Ramos (cell line): ENCODE measurements at regions not wholly inside any gene's neighbourhood (a gene's known extent, or its start where the extent isn't known, plus 50 kb on each side); places are given as distances from the start of the nearest gene placed in this dataset.
"Not testable (repeated sequence)": the region's sequence is repeated elsewhere in the genome, so short reads cannot be mapped to it uniquely, and the experiment has no call there.

Experiments
- in situ Hi-C: fragments of 300-500 bp; cut with MboI; formaldehyde crosslinking; loops from one replicate; pipeline ENCODE4 v1.14.3; 2022; ENCODE audit warnings: low sequenced_read_pairs; ENCODE audit not compliant: unreplicated experiment

GRCh38 chr7:119196183-119196582, 971.7 kb downstream of the ANKRD7 start:
- in situ Hi-C loops: no loop called here

GRCh38 chr7:119197172-119197876, 972.8 kb downstream of the ANKRD7 start:
- in situ Hi-C loops: no loop called here

- in situ Hi-C loops: no loop called here
These were observed 973.5 kb downstream of the ANKRD7 start for GRCh38 chr7:119197877-119198527.

- in situ Hi-C loops: no loop called here
These were observed 995.2 kb downstream of the ANKRD7 start for GRCh38 chr7:119219663-119220062.

- in situ Hi-C loops: no loop called here
These were observed 999.4 kb downstream of the ANKRD7 start for GRCh38 chr7:119223930-119224329.

- in situ Hi-C loops: no loop called here
These were observed 1004.0 kb downstream of the ANKRD7 start for GRCh38 chr7:119228482-119228881.

GRCh38 chr7:119232091-119232490, 1007.6 kb downstream of the ANKRD7 start:
- in situ Hi-C loops: no loop called here

GRCh38 chr7:119233015-119233414, 1008.5 kb downstream of the ANKRD7 start:
- in situ Hi-C loops: no loop called here

GRCh38 chr7:119252962-119253361, 1020.0 kb upstream of the KCND2 start:
- in situ Hi-C loops: loop anchor here (25.0 kb wide), 1 partner anchor 1309 kb away; no protein-coding TSS in a partner anchor

- in situ Hi-C loops: loop anchor here (25.0 kb wide), 1 partner anchor 1308 kb away; no protein-coding TSS in a partner anchor
These were observed 1018.2 kb upstream of the KCND2 start for GRCh38 chr7:119254742-119255141.

- in situ Hi-C loops: loop anchor here (25.0 kb wide), 1 partner anchor 1306 kb away; no protein-coding TSS in a partner anchor
These were observed 1017.0 kb upstream of the KCND2 start for GRCh38 chr7:119256001-119256400.

GRCh38 chr7:119256446-119257131, 1016.4 kb upstream of the KCND2 start:
- in situ Hi-C loops: loop anchor here (25.0 kb wide), 1 partner anchor 1306 kb away; no protein-coding TSS in a partner anchor

- in situ Hi-C loops: loop anchor here (25.0 kb wide), 1 partner anchor 1296 kb away; no protein-coding TSS in a partner anchor
These were observed 1006.2 kb upstream of the KCND2 start for GRCh38 chr7:119266790-119267189.

- in situ Hi-C loops: loop anchor here (25.0 kb wide), 1 partner anchor 1292 kb away; no protein-coding TSS in a partner anchor
These were observed 1002.9 kb upstream of the KCND2 start for GRCh38 chr7:119270045-119270464.

- in situ Hi-C loops: loop anchor here (25.0 kb wide), 1 partner anchor 1292 kb away; no protein-coding TSS in a partner anchor
These were observed 1002.3 kb upstream of the KCND2 start for GRCh38 chr7:119270644-119271043.

GRCh38 chr7:119271147-119271779, 1001.7 kb upstream of the KCND2 start:
- in situ Hi-C loops: loop anchor here (25.0 kb wide), 1 partner anchor 1291 kb away; no protein-coding TSS in a partner anchor

- in situ Hi-C loops: no loop called here
These were observed 991.7 kb upstream of the KCND2 start for GRCh38 chr7:119281181-119281846.

GRCh38 chr7:119283353-119283752, 989.6 kb upstream of the KCND2 start:
- in situ Hi-C loops: no loop called here

GRCh38 chr7:119288416-119288815, 984.6 kb upstream of the KCND2 start:
- in situ Hi-C loops: no loop called here

GRCh38 chr7:119300341-119300740, 972.6 kb upstream of the KCND2 start:
- in situ Hi-C loops: not testable (repeated sequence)
